HG02885 (cell line): ENCODE measurements at regions not wholly inside any gene's neighbourhood (a gene's known extent, or its start where the extent isn't known, plus 50 kb on each side); places are given as distances from the start of the nearest gene placed in this dataset.

ENCODE experiments used
- ATAC-seq: cut with Tn5 transposase; IDR thresholded peaks from one replicate; pipeline ENCODE4 v1.9.1; 2021; ENCODE audit warnings: mild to moderate bottlenecking; ENCODE audit not compliant: unreplicated experiment, poor library complexity

- ATAC-seq = no peak
These were observed 167.1 kb upstream of the C1QTNF7 start for GRCh38 chr4:15260758-15261157.

DNA sequence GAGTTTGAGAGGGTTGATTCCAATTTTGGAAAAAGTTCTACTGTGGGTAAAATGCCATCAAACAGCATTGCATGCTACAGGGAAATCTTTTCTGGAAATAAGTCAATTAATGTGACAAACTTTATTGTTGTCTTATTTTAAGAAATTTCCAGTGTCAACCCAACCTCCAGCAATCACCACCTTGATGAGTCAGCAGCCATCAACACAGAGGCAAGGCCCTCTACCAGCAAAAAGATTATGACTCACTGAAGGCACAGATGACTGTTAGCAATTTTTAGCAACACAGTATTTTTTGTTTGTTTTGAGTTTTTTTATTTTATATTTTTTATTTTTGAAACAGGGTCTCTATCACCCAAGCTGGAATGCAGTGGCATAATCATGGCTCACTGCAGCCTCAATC lies 165.4 kb upstream of the C1QTNF7 start:
- no peak for ATAC-seq

DNA sequence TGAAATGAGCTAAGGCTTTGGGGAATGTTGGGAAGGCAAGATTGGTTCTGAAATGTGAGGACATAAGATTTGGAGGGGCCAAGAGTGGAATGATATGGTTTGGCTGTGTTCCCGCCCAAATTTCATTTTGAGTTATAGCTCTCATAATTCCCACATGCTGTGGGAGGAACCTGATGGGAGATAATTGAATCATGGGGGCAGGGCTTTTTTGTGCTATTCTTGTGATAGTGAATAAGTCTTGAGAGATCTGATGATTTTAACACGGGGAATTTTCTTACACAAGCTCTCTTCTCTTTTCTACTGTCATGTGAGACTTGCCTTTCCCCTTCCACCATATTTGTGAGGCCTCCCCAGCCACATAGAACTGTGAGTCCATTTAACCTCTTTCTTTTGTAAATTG lies 157.6 kb upstream of the C1QTNF7 start:
- no peak for ATAC-seq

DNA sequence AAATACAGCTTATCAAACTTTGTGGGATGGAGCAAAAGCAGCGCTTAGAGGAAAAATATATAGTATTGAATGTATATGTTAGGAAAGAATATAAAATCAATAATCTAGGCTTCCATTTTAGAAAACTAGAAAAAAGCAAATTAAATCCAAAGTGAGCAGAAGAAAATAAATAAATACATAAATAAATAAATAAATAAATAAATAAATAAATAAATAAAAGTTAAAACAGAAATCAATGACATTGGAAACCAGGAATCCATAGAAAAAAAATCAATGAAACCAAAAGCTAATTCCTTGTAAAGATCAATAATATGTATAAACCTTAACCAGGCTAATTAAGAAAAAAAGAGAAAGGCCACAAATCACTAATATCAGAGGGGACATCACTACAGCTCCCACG lies 141.8 kb upstream of the C1QTNF7 start:
- ATAC-seq = no peak

- no peak for ATAC-seq
These were observed 136.7 kb upstream of the C1QTNF7 start for GRCh38 chr4:15291122-15291521.

GRCh38 chr4:15293711-15294110 lies 134.1 kb upstream of the C1QTNF7 start:
- ATAC-seq = no peak

- no peak for ATAC-seq
These were observed 133.6 kb upstream of the C1QTNF7 start for GRCh38 chr4:15294202-15294601.

GRCh38 chr4:15294832-15295231 lies 133.0 kb upstream of the C1QTNF7 start:
- no peak for ATAC-seq

- no peak for ATAC-seq
These were observed 132.2 kb upstream of the C1QTNF7 start for GRCh38 chr4:15295421-15296162.

- no peak for ATAC-seq
These were observed 130.5 kb upstream of the C1QTNF7 start for GRCh38 chr4:15297344-15297743.

DNA sequence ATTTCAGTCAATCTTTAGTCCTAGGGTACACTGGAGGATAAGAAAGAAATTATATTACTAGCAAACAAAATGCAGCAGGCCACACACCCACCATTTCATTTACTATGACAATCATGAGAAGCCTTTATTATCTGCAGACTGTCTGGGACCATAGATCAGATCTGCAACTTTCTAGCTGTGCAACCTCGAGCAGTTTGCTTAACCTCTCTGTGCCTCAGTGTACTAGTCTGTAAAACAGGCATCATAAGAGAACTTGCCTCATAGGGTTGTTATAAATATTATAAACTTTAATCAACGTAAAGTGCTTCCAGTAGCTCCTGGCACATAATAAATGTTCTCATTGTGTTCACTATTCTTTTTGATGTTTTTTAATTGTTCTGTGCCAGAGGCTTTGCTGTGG lies 128.2 kb upstream of the C1QTNF7 start:
- no peak for ATAC-seq

GRCh38 chr4:15303052-15303641 lies 124.7 kb upstream of the C1QTNF7 start:
- no peak for ATAC-seq

GRCh38 chr4:15314974-15315373 lies 112.9 kb upstream of the C1QTNF7 start:
- no peak for ATAC-seq

- no peak for ATAC-seq
These were observed 110.6 kb upstream of the C1QTNF7 start for GRCh38 chr4:15317246-15317645.

DNA sequence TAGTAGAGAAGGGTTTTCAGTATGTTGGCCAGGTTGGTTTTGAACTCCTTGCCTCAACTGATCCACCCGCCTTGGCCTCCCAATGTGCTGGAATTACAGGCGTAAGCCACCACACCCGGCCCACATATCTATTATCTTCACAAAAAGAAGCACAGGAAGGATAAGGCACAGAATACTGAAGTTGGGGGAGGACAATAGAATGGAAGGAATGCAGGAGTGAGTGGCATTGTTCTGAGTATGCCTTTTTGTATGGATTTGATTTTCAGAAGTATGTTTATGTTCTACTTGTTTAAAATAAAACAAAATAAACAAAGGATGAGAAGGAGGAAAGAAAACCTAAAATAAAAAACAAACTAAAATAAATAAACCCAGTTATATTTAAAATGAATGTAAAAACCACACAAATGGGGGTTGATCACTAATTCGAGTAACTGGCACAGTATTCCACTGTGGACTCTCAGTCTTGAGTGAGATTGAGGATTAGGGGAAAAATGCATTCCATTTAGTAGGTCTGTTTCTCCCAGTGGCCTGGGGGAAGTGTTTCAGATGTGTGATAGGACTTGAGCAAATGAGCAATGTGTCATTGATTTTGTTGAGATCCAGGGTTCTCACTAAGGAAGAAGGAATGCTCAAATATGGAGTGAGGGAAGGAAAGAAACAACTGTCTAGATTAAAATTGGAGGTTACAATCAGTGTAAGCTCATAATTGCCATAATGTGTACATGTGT lies 109.0 kb upstream of the C1QTNF7 start:
- no peak for ATAC-seq

- ATAC-seq = no peak
These were observed 107.6 kb upstream of the C1QTNF7 start for GRCh38 chr4:15320121-15320678.

- ATAC-seq = no peak
These were observed 105.8 kb upstream of the C1QTNF7 start for GRCh38 chr4:15322006-15322405.

DNA sequence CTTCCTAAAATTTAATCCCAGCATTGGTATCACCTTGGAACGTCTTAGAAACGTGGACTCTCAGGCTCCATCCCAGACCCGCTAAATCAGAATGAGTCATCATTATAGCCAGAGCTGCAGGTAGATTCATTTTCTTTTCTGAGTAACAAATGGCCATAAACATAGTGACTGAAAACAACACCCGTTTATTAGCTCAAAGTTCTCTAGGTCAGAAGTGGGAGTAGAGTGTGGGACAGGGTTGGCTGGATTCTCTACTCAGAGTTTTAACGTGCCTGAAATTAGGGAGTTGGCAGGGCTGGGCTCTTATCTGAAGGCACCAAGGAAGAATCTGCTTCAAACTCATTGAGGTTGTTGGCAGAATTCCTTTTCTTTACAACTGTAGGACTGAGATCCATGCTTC lies 101.8 kb upstream of the C1QTNF7 start:
- ATAC-seq = no peak

DNA sequence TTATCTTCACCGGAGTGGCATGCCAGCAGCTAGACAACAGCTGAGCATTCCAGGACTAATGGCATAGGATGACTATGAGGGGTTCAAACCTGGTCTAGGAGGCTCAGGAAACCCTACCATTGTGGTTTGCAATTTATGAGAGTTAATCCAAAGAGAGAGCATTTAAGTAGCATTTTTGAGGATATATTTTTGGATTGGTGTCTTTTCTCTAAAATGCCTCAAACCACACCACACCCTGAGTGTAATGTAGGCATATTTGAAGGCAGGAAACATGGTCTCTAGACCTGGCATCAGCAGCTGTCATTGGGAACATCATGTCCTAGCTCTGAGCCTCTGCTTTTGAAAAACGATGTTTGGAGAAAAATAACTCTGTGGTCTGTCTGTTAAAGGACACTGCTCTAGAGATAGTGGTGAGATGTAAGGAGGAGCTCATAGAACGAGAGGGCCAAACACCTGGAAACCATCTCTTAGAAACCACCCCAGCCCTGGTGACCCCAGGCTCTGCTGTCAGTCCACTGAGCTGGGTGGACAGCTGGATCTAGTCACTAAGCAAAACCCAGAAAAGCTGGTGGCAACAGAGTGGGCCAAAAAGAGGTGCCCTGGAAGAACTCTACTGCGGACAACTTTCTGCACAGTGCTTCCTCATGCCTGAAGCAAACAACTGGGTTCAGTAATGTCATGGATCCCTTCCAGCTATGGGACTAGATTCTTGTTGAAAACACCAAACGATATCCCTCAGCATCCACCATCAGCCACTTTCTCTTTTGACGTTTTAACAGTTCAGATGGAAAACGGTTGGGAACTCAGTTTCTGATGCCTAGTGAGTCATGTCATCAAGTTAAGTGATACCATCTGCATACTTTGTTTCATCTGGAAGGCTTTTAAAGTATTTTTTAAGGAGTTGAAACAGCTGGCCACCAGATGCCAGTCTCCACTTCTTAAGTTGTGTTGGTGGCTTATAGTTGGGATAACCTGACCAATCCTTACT lies 100.2 kb upstream of the C1QTNF7 start:
- no peak for ATAC-seq

GRCh38 chr4:15331930-15332329 lies 95.9 kb upstream of the C1QTNF7 start:
- no peak for ATAC-seq
